A673 (cell line): ENCODE measurements at regions not wholly inside any gene's neighbourhood (a gene's known extent, or its start where the extent isn't known, plus 50 kb on each side); places are given as distances from the start of the nearest gene placed in this dataset.
A peak's percentile ranks its signal among the peaks of the same experiment; 100 is the strongest.
"Not testable (repeated sequence)": the region's sequence is repeated elsewhere in the genome, so short reads cannot be mapped to it uniquely, and the experiment has no call there.

Experiments used
- BruUV-seq: library from RNA; stranded (reverse); fragments of 400-500 nt; replicated peaks from 2 replicates; lab custom pipeline; 2021; lab: Mats Ljungman, UMichigan
- CTCF ChIA-PET: fragments of 300-600 bp; sonication (Branson Sonifier 250); formaldehyde crosslinking; loops from one replicate; lab custom pipeline; 2022; ENCODE audit warnings: antibody characterized with exemption; lab: Charles Lee
- POLR2A ChIA-PET: fragments of 300-600 bp; sonication (Branson Sonifier 250); formaldehyde crosslinking; loops from one replicate; lab custom pipeline; 2022; ENCODE audit warnings: antibody characterized with exemption; ENCODE audit not compliant: low non-redundant PET; lab: Charles Lee
- DNase-seq: peaks from one replicate; pipeline ENCODE4 v3.0.0-alpha.2; 2015; ENCODE audit warnings: low spot score
- H3K27ac ChIP-seq: fragments of 200-600 bp; sonication (generic); 2 replicates; pipeline ENCODE4 v1.5.1; 2016; ENCODE audit warnings: mixed run types, low read depth, mild to moderate bottlenecking, mixed read lengths, antibody characterized with exemption, low read length; ENCODE audit not compliant: poor library complexity, severe bottlenecking
- H3K27me3 ChIP-seq: fragments of 200-600 bp; sonication (generic); replicated peaks from 2 replicates; pipeline ENCODE4 v1.6.1; 2017; ENCODE audit warnings: mixed run types, low read depth, mild to moderate bottlenecking, mixed read lengths, antibody characterized with exemption, low read length; ENCODE audit not compliant: insufficient read depth, poor library complexity
- H3K36me3 ChIP-seq: fragments of 200-600 bp; sonication (generic); 2 replicates; pipeline ENCODE4 v1.6.1; 2016; ENCODE audit warnings: mixed run types, mild to moderate bottlenecking, mixed read lengths, antibody characterized with exemption, low read length; ENCODE audit not compliant: insufficient read depth, poor library complexity, severe bottlenecking
- H3K4me1 ChIP-seq: fragments of 200-600 bp; sonication (generic); 2 replicates; pipeline ENCODE4 v1.6.1; 2017; ENCODE audit warnings: mixed run types, mild to moderate bottlenecking, mixed read lengths, antibody characterized with exemption, low read length; ENCODE audit not compliant: insufficient read depth, poor library complexity, severe bottlenecking
- H3K4me3 ChIP-seq: fragments of 200-600 bp; sonication (generic); 2 replicates; pipeline ENCODE4 v1.5.1; 2016; ENCODE audit warnings: low read depth, mixed run types, mild to moderate bottlenecking, mixed read lengths, low read length; ENCODE audit not compliant: poor library complexity, severe bottlenecking
- H3K9me3 ChIP-seq: fragments of 200-600 bp; sonication (generic); 2 replicates; pipeline ENCODE4 v1.6.1; 2016; ENCODE audit warnings: mixed run types, low read depth, mild to moderate bottlenecking, mixed read lengths, antibody characterized with exemption, low read length; ENCODE audit not compliant: poor library complexity, severe bottlenecking
- EZH2 ChIP-seq: fragments of 200-600 bp; sonication (generic); IDR thresholded peaks from 2 replicates; pipeline ENCODE4 v1.6.1; 2017; ENCODE audit warnings: borderline replicate concordance, low read depth, mild to moderate bottlenecking, mixed read lengths, antibody characterized with exemption, low read length; ENCODE audit not compliant: poor library complexity, severe bottlenecking
- intact Hi-C: fragments of 100-400 bp; cut with micrococcal nuclease; formaldehyde crosslinking; loops from one replicate; pipeline ENCODE4 v1.10.0; 2022; ENCODE audit not compliant: unreplicated experiment
- TF ChIP-seq, protein P1 (sequence below): fragments of 300-800, 200-600 bp; sonication (generic); conservative IDR thresholded peaks from 2 replicates; pipeline ENCODE4 v1.5.1; 2017; ENCODE audit warnings: low read depth, mild to moderate bottlenecking, antibody characterized with exemption, low read length, moderate library complexity, mixed read lengths

DNA sequence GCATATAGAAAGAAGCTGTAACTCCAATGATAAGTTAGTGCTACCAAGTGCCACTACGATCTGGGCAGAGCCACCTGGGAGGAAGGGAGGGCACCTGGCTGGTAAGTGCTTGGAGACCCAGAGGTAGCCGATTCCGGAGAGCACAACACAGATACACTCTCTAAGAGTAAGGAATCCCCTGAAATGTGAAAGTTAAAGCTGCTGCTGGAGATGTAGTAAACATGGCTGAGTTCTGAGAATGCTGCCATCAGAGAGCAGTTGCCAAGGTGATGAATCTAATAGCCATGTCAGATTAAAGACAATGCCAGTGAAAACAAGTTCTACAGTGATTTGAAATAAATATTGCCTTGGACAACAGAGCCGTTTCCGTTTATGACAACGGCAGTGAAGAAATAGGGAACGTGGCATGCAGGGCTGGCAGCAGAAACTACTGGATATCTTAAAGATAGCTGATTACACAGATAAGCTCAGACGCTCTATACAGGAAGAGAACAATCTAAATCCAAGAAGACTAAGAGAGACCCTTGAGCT is 561.2 kb upstream of the C9orf72 start:
- DNase-seq = peak; percentile 22
- H3K4me3 ChIP-seq = no peak overlapping the region
- ChIA-PET POLR2A (no interaction called here), CTCF (no interaction called here)
- intact Hi-C loops = no loop called here
- no TSS peak for BruUV-seq
- H3K4me1 ChIP-seq = peaks cover 10% of the 10 kb centered on the region
- no peak overlapping the region for H3K27ac ChIP-seq
- TF ChIP-seq, protein P1, sequence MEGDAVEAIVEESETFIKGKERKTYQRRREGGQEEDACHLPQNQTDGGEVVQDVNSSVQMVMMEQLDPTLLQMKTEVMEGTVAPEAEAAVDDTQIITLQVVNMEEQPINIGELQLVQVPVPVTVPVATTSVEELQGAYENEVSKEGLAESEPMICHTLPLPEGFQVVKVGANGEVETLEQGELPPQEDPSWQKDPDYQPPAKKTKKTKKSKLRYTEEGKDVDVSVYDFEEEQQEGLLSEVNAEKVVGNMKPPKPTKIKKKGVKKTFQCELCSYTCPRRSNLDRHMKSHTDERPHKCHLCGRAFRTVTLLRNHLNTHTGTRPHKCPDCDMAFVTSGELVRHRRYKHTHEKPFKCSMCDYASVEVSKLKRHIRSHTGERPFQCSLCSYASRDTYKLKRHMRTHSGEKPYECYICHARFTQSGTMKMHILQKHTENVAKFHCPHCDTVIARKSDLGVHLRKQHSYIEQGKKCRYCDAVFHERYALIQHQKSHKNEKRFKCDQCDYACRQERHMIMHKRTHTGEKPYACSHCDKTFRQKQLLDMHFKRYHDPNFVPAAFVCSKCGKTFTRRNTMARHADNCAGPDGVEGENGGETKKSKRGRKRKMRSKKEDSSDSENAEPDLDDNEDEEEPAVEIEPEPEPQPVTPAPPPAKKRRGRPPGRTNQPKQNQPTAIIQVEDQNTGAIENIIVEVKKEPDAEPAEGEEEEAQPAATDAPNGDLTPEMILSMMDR = no peak
- TF ChIP-seq EZH2 = no peak
- H3K9me3 ChIP-seq = no peaks in the 10 kb centered on the region
- no peaks in the 10 kb centered on the region for H3K36me3 ChIP-seq
- no peaks in the 10 kb centered on the region for H3K27me3 ChIP-seq

DNA sequence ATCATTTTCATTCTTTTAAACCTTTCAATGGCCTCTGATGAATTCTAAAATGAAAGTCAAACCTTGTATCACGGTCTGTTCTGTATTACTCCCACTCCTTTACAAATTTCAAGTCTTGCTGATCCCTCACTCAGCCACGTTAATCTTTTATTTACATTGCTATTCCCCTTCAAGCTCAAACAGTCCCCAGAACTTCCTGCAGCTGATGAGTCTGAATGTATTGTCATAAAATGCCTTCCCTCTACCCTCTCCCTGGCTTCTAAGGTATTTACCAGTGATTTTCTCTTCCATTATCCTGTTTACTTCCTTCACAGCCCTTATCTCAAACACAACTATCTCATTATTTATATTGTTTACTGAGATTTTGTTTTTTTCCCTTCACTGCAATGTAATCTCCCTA is 562.3 kb upstream of the C9orf72 start:
- intact Hi-C loops = no loop called here
- ChIA-PET POLR2A (no interaction called here), CTCF (no interaction called here)
- H3K36me3 ChIP-seq = no peaks in the 10 kb centered on the region
- H3K9me3 ChIP-seq = no peaks in the 10 kb centered on the region
- peak; percentile 17 for DNase-seq
- H3K27ac ChIP-seq = no peak overlapping the region
- H3K27me3 ChIP-seq = no peaks in the 10 kb centered on the region
- BruUV-seq = no TSS peak
- no peak for TF ChIP-seq EZH2
- TF ChIP-seq, protein P1 = no peak
- no peak overlapping the region for H3K4me3 ChIP-seq
- peaks cover 10% of the 10 kb centered on the region for H3K4me1 ChIP-seq

DNA sequence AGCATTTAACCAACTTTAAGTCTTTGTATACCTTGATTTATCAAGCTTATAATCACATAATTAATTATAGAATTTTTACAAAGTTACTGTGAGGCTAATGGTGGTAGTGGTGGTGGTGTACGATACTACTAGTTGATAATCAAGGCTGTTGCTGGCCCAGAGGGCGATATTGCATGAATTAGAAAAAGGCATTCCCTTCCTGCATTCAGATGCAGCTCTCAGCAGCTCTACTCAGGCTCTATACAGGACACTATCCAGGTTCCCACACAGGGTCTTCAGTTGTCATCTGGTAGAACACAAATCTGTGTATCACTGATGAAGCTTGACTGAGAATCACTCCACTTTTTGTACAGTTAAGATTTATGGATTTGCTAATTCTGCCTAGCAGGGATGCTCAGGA is 562.8 kb upstream of the C9orf72 start:
- H3K36me3 ChIP-seq = no peaks in the 10 kb centered on the region
- no peaks in the 10 kb centered on the region for H3K9me3 ChIP-seq
- BruUV-seq = no TSS peak
- no peak overlapping the region for H3K4me3 ChIP-seq
- no peak overlapping the region for H3K27ac ChIP-seq
- intact Hi-C loops = no loop called here
- no peaks in the 10 kb centered on the region for H3K27me3 ChIP-seq
- CTCF ChIA-PET = no interaction called here
- no peak for DNase-seq
- POLR2A ChIA-PET = interaction anchor here (0.5 kb wide), 1 partner anchor 817 kb away, joined by 3 read pairs; no protein-coding TSS in a partner anchor
- TF ChIP-seq EZH2 = no peak
- TF ChIP-seq, protein P1 = no peak
- H3K4me1 ChIP-seq = peaks cover 10% of the 10 kb centered on the region

DNA sequence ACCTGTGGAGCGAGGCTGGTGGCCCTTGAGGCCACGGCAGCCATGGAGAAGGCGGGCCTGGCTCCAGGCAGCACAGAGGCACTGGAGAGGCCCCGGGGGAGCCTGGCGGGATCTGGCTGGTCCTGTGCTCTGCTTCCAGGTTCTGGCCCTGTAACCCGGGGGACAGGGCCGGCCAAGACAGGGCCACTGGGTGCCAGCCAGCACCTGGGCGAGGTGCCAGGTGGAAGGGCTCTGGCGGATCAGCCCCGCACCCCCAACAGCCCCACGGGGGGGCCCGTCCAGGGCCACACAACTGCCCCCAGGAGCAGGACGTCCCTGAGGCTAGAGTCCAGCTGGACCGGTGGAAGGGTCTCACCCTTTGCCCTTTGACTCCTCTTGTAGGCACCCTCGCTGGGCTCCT is 574.1 kb upstream of the C9orf72 start:
- CTCF ChIA-PET, BruUV-seq, POLR2A ChIA-PET, intact Hi-C loops, H3K27ac ChIP-seq, H3K9me3 ChIP-seq, H3K27me3 ChIP-seq, H3K4me1 ChIP-seq, H3K4me3 ChIP-seq, DNase-seq, H3K36me3 ChIP-seq: not testable (repeated sequence)

DNA sequence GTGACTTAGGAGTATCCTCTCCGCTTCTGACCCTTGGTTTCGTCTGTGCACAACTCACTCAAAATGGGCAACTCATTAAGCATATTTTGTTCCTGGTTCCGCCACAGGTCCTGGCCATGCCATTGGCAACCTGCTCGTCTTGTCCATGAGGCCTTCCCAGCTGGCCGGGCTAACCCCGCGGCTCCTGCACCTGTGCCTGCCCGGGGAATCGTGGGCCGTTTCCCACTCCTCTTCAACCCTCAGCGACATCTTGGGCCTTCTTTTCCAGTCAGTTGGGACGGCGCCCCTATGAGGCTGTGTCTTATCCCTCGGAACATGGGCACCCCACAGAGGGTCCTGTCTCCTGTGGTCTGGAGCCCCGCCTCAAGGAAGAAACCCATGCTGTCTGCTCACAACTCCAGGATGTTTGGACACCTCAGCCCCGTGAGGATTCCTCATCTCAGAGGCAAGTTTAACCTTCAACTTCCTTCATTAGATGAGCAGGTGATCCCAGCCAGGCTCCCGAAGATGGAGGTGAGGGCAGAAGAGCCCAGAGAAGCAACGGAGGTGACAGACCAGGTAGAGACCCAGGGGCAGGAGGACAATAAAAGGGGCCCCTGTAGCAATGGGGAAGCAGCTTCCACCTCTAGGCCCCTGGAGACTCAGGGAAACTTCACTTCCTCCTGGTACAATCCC is 574.8 kb upstream of the C9orf72 start:
- H3K36me3 ChIP-seq, POLR2A ChIA-PET, H3K4me3 ChIP-seq, intact Hi-C loops, DNase-seq, BruUV-seq, H3K27me3 ChIP-seq, CTCF ChIA-PET, H3K9me3 ChIP-seq, H3K4me1 ChIP-seq, H3K27ac ChIP-seq: not testable (repeated sequence)
